Activated B cell treated with CpG ODN at 0.5 μM for 24 hours (primary cell): ENCODE measurements at regions not wholly inside any gene's neighbourhood (a gene's known extent, or its start where the extent isn't known, plus 50 kb on each side); places are given as distances from the start of the nearest gene placed in this dataset.

Experiments
- ATAC-seq: fragments of 200-7000 bp; cut with Tn5 transposase; one replicate; pipeline ENCODE4 v1.10.0; 2021; ENCODE audit warnings: low read depth, mild to moderate bottlenecking, moderate library complexity
- CTCF ChIA-PET: fragments of 350-600 bp; sonication (Branson Sonifier 250); formaldehyde crosslinking; loops from one replicate; lab custom pipeline; 2021; ENCODE audit warnings: antibody characterized with exemption; lab: Charles Lee
- POLR2A ChIA-PET: fragments of 350-600 bp; sonication (Branson Sonifier 250); formaldehyde crosslinking; loops from one replicate; lab custom pipeline; 2021; ENCODE audit warnings: antibody characterized with exemption; lab: Charles Lee
- DNase-seq: peaks from one replicate; pipeline ENCODE4 v3.0.0; 2022
- H3K27ac Mint-ChIP-seq: one replicate; pipeline ENCODE4 v1.8.0; 2020; ENCODE audit warnings: mixed read lengths
- H3K27me3 Mint-ChIP-seq: one replicate; pipeline ENCODE4 v1.8.0; 2021; ENCODE audit warnings: mixed read lengths
- H3K36me3 Mint-ChIP-seq: one replicate; pipeline ENCODE4 v1.8.0; 2021; ENCODE audit warnings: low read depth, mixed read lengths
- H3K4me1 Mint-ChIP-seq: one replicate; pipeline ENCODE4 v1.8.0; 2021; ENCODE audit warnings: mixed read lengths
- H3K4me3 Mint-ChIP-seq: one replicate; pipeline ENCODE4 v1.8.0; 2020; ENCODE audit warnings: mild to moderate bottlenecking, mixed read lengths
- H3K9me3 Mint-ChIP-seq: one replicate; pipeline ENCODE4 v1.8.0; 2020; ENCODE audit warnings: mixed read lengths
- intact Hi-C: fragments of 100-400 bp; cut with micrococcal nuclease; formaldehyde crosslinking; loops from one replicate; pipeline ENCODE4 v1.15.1; 2024
- TF ChIP-seq, protein P1 (sequence below): fragments of 200-600 bp; IDR thresholded peaks from one replicate; pipeline ENCODE4 v1.8.0; 2022; ENCODE audit warnings: antibody characterized with exemption, mild to moderate bottlenecking

DNA sequence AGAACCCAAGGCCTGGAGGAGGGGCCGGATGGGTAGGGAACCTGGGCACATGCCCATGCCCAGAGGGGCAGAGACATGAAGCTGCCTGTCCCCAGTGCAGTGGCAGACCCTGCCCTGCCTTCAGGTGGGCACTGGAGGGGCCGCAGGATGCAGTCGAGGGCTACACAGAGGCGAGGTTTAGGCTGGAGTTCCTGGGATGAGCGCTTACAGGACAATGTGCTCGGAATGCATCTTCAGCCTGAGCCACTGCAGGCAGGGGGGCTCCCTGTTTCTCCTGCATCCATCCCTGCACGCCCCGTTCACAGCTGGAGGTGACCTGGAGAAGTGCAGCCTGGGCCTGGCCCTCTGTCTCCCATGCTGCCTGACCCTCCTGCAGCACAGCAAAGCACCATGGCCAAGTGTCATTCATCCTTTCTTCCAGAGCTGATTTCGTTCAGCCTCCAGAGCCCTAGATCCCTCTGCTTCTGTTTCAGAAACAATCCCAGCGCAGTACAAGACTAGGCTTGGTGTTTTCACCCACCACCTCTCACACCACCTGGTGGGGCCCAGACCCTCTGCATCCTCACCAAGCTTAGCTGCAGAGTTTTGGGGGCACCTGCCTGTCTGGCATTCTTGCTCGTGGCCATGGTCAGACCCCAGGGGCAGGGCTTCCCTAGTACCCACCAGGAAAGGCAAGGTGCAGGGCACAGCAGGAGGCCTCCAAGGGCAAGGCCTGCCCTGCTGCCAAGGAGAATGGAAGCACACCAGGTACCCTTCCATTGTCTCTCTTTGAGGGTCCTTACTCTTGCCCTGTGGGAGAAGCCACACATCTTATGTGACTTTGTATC is 311.9 kb downstream of the TCERG1L start:
- Mint-ChIP-seq H3K36me3 (no peaks in the 10 kb centered on the region), H3K9me3 (peaks cover 3% of the 10 kb centered on the region), H3K4me1 (no peaks in the 10 kb centered on the region), H3K27me3 (no peaks in the 10 kb centered on the region), H3K4me3 (no peak overlapping the region), H3K27ac (no peak overlapping the region)
- CTCF ChIA-PET, result no interaction called here
- ATAC-seq (no peak), DNase-seq (no peak)
- intact Hi-C loops, result no loop called here
- TF ChIP-seq, protein P1, sequence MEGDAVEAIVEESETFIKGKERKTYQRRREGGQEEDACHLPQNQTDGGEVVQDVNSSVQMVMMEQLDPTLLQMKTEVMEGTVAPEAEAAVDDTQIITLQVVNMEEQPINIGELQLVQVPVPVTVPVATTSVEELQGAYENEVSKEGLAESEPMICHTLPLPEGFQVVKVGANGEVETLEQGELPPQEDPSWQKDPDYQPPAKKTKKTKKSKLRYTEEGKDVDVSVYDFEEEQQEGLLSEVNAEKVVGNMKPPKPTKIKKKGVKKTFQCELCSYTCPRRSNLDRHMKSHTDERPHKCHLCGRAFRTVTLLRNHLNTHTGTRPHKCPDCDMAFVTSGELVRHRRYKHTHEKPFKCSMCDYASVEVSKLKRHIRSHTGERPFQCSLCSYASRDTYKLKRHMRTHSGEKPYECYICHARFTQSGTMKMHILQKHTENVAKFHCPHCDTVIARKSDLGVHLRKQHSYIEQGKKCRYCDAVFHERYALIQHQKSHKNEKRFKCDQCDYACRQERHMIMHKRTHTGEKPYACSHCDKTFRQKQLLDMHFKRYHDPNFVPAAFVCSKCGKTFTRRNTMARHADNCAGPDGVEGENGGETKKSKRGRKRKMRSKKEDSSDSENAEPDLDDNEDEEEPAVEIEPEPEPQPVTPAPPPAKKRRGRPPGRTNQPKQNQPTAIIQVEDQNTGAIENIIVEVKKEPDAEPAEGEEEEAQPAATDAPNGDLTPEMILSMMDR, result no peak
- POLR2A ChIA-PET, result no interaction called here

- H3K9me3 Mint-ChIP-seq, result peaks cover 3% of the 10 kb centered on the region
- intact Hi-C loops, result no loop called here
- H3K4me1 Mint-ChIP-seq, result no peaks in the 10 kb centered on the region
- no peaks in the 10 kb centered on the region for H3K36me3 Mint-ChIP-seq
- TF ChIP-seq, protein P1, result no peak
- H3K4me3 Mint-ChIP-seq, result no peak overlapping the region
- H3K27ac Mint-ChIP-seq, result no peak overlapping the region
- POLR2A ChIA-PET, result no interaction called here
- ATAC-seq (no peak), DNase-seq (no peak)
- no peaks in the 10 kb centered on the region for H3K27me3 Mint-ChIP-seq
- CTCF ChIA-PET, result no interaction called here
Observed at GRCh38 chr10:131000244-131000643, 311.3 kb downstream of the TCERG1L start.

- H3K9me3 Mint-ChIP-seq, result peaks cover 3% of the 10 kb centered on the region
Observed at GRCh38 chr10:131000743-131001142, 310.8 kb downstream of the TCERG1L start.

GRCh38 chr10:131001438-131001837 is 310.1 kb downstream of the TCERG1L start:
- ATAC-seq, result no peak
- Mint-ChIP-seq H3K36me3 (no peaks in the 10 kb centered on the region), H3K27me3 (no peaks in the 10 kb centered on the region), H3K4me1 (no peaks in the 10 kb centered on the region), H3K9me3 (peaks cover 2% of the 10 kb centered on the region), H3K27ac (no peak overlapping the region), H3K4me3 (no peak overlapping the region)
- CTCF ChIA-PET, result no interaction called here
- TF ChIP-seq, protein P1, result no peak
- POLR2A ChIA-PET, result no interaction called here
- intact Hi-C loops, result no loop called here
- no peak for DNase-seq

More at GRCh38 chr10:131000743-131001142, 310.8 kb downstream of the TCERG1L start:
- H3K27ac Mint-ChIP-seq, result no peak overlapping the region
- ATAC-seq (no peak), DNase-seq (no peak)
- CTCF ChIA-PET, result no interaction called here
- no peaks in the 10 kb centered on the region for H3K36me3 Mint-ChIP-seq
- intact Hi-C loops, result no loop called here
- POLR2A ChIA-PET, result no interaction called here
- no peaks in the 10 kb centered on the region for H3K4me1 Mint-ChIP-seq
- TF ChIP-seq, protein P1, result no peak
- H3K27me3 Mint-ChIP-seq, result no peaks in the 10 kb centered on the region
- H3K4me3 Mint-ChIP-seq, result no peak overlapping the region

GRCh38 chr10:131002031-131002861 is 309.3 kb downstream of the TCERG1L start:
- ATAC-seq, result no peak
- no peaks in the 10 kb centered on the region for H3K36me3 Mint-ChIP-seq
- H3K4me1 Mint-ChIP-seq, result no peaks in the 10 kb centered on the region
- intact Hi-C loops, result no loop called here
- H3K9me3 Mint-ChIP-seq, result no peaks in the 10 kb centered on the region
- H3K4me3 Mint-ChIP-seq, result no peak overlapping the region
- TF ChIP-seq, protein P1, result no peak
- H3K27me3 Mint-ChIP-seq, result no peaks in the 10 kb centered on the region
- DNase-seq, result no peak
- H3K27ac Mint-ChIP-seq, result no peak overlapping the region
- CTCF ChIA-PET, result no interaction called here
- POLR2A ChIA-PET, result no interaction called here
